DMS 273 (cell line): ENCODE measurements at regions not wholly inside any gene's neighbourhood (a gene's known extent, or its start where the extent isn't known, plus 50 kb on each side); places are given as distances from the start of the nearest gene placed in this dataset.

ENCODE experiments used
- DNase-seq: peaks from one replicate; lab custom pipeline; 2025; ENCODE audit not compliant: unreplicated experiment; lab: John Stamatoyannopoulos, UW

DNA sequence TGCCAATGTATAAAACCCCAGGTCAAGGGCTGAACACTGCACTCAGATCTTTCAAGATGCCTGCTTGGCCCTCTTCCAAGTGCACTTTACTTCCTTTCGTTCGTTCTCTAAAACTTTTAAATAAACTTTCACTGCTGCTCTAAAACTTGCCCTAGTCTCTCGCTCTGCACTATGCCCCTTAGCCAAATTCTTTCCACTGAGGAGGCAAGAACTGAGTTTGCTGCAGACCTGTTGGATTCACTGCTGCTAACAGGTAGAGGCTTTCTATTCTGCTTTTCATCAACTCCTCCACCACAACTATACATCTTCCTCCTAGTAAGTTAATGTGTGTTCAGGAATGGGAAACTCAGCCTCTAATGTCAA lies 467.9 kb downstream of the MBD2 start:
- no peak for DNase-seq

DNA sequence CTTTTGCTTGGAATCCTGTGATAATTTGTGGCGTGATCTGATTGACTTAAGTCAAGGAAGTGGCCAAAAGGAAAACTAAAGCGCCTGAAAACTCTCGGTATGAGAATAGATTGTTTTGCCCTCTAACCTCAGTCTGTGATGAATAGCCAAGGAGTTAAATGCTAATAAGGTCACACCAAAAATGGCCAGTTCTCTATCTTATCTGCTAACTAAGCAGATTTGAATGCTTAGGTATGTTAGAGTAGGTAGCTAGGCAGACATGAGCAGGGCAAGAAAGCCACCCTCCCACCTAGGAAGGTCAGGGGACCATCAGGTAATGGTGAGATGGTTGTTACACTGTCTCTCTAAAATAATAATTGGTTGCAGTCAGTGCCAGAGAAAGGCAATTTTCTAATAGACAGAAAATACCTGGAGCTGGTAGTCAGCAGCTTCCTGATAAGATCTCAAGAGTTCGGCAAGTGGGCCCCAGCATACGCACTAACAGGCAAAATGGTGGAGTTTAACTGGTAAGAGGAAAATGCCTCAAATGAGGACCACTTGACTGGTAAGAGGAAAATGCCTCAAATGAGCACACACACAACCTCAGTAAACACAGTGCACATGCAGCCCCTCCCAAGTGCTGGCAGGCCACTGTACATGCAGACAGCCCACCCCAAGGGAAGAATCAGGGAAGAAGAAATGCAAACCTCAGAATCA lies 468.4 kb downstream of the MBD2 start:
- DNase-seq = no peak

DNA sequence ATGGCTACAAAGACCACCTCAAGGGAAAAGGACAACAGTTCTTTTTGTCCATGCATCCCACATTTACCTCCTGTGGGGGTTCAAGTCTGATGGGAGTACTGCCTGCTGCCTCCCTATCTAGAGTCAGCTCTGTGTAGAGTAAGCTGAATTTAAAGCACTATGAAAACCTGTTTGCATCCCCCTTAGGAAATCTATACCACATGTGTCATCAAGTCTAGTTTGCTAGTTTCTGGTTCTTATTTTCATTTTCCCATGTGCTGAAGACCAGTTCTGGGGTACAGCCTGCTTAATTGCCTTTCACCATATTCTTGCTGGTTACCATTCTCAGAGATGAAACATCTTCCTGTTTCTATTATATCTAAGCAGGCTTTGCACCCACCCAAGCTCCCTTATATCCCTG lies 470.3 kb downstream of the MBD2 start:
- no peak for DNase-seq

DNA sequence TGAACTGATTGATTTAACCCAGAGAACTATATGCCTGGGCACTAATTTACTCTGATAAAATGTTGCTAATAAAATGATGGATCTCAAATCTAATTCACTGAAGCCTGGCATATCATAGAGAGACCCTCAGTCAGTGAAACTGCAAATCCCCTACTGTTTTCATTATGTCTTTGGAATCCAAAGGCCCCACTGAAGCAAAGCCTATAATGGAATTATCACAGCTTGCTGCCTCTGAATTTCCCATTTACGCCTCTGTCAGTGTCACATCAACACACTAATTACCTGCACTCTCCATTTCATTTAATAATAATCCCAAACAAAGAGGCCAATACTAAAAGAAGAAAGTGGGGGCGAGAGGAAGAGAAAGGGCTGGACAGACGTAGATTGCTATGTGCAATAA lies 470.9 kb downstream of the MBD2 start:
- DNase-seq = no peak

DNA sequence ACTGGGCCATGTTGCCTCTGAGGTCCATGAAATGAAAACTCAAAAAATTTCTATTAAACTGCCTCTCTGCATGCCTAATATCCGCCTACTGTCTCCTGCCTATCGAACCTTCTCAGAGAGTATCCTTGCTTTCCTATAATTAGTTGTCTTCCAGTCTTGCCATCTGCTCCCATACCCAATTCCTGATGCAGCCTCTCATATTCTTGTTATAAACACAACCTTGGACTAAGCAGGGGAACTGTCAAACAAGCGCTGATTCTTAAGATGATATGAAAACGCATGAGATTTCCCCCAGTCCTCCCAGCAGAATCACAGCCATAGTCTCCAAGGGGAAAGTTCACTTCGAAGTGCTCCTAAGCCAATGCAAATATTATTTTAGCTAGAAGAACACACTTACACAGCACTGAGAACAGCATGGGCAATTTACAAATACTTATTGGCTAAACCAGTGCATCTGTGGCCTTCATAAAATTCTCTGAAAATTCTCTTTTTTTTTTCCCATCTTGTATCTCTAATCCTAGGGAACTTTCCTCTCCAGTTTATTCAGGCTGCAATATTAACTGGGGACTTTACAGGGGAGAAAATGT lies 471.6 kb downstream of the MBD2 start:
- peak; percentile 27 for DNase-seq

DNA sequence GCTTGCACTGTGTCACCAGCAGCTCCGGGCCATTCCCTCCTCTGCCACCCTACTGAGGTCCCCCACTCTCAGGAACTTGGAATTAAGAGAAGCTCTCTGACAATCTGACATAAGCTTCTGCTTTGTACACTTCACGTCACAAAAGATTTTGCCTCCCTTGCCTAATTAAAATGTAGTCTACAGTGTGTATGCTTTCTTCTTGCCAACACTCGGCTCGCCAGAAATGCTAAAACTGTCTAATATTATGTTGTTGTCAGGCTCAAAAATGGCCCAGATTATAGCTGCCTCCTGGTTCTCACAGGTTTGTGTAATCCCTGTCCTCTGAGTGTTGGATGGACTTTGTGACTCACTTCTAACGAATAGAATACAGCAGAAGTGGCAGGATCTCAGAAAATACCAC lies 474.7 kb downstream of the MBD2 start:
- DNase-seq = no peak

DNA sequence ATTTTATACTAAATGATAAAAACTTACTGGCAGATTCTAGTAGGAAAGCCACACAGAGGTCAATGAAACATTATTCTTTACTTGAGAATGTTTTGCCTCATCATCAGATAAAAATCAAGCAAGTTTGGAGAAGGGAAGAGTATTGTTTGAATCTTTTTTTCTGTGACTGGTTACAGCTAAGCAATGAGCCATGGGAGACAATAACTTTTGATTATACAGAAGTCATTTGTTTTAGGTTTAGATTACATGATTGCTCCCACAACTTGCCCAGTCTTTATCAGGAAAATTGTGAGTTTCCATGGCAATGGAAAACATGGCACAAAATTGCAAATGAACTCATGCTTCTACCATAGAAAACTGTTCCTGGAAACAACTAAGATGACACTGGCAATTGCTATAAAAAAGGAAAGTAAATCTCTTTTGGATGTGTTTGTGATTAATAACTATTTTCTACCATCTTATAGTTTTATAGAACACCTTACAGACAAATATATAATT lies 476.8 kb downstream of the MBD2 start:
- no peak for DNase-seq

DNA sequence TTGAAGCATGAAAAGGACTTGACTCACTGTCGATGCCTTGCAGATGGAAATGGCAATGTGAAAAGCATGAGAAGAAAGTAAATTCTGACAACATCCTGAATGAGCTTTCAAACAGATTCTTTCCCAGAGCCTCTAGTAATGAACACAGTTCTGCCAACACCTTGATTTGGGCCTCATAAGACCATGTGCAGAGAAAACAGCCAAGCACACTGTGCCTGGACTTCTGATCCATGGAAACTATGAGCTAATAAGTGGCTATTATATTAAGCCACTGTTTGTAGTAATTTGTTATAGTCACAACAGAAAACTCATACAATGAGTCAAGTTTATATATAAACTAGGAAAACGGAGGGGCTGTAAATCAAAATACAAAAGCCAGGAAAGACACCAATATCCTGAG lies 477.3 kb downstream of the MBD2 start:
- no peak for DNase-seq

DNA sequence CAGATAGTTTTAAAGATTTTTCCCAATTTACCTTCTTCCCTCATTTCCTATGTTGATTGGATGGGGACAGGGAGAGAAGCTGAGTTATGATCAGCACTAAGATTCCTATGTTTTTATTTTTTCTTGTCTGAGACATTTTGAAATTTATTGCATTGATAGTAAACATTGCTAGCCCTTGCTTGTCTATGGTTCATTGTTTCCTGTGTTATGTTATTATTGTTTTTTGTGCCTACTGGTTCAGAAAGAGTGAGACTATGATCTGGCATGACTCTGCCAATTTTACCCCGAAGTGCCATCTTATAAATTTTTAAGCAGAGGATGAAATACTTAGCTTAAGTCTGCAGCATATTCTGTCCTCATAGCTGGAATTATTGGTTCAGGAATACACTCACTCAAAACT lies 478.5 kb downstream of the MBD2 start:
- DNase-seq = no peak

DNA sequence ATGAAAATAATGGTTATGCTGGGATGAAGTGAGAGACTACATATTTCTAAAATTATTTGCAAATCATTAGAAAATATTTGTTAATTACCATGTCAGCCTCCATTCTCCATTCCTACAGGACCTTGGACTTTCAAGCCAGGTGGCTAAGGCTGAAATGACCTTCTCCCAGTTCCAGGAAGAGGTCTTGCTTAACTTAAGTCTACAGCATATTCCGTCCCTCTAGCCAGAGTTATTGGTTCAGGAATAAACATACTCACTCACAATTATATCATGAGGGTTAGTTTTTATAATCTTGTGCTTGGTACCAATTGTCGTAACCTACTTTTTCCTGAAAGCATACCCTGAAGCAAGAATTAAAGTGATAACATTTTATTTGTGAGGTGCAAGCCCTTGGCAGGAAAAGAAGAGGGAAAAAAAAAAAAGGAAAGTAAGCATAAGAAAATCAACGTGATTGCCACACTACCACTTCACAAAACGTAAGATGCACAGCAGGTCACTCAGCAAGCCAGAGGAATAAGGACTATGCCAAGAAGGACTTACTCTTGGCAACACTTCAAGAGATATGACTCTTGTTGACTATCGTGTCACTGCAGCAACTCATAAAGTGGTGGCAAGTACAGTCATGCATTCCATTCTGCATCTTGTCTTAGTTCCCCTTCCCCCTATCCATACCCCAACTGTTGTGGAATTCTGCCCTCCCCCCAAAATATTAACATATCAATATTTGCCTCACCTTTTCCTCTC lies 479.1 kb downstream of the MBD2 start:
- DNase-seq = peak; percentile 26

DNA sequence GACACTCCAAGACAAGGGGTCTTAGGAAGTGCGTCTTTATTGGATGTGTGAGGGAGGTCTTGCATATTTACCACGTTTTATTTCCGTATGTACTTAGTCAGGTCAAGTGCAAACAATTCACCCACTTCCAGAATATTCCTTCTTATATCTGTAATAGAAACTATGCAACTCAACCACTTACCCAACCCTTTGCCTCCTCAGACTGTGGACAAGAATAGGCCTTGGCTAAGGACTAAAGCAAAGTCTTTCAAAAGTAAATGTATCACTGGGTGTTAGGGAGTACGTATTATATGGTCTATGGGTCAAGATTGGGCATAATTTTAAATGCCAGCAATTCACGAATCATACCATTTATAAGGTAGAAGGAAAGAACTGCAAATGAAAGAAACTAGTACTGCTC lies 484.8 kb downstream of the MBD2 start:
- no peak for DNase-seq

DNA sequence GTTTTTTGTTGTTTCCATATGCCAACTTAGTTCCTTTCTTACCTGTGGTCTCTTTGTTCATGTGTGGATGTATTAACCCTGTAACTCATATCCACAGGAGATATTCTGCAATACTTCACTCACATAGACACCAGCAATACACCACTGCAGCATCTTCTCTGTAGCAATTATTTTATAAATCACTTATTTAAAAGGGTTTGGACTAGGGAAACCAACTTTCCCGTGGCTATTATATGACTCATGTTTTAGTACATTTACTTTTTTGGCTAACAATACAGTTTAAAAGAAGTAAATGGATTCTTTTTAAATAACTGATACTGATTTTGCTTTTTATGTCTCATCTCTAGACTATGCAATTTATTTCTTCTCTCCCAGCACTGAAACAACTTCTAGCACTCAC lies 488.9 kb downstream of the MBD2 start:
- no peak for DNase-seq

DNA sequence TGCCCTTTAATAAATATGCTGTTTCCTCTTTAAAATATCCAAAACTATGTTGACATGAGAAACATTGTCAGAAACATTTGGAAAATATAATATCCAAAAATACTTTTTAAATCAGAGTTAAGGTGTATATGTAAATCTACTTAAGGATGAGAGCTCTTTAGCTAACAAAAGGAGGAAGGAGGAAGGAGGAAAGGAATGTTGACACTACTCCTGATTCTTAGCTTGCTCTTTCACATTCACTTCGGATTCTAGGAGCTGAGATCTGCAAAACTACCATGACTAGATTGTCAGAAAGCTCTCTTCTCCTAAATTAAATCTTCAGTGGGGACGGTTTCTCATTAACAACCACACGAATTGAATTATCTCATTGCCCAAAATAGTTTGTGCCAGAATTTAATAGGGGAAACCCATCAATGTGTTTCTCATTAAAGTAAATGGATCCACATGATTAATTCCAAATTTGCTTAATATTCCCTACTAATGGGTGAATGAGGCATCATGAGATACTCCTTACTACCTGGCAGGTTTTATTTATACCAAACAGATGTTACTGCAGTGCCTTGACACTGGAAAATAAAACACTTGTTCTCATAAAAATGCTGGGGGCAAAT lies 509.1 kb downstream of the MBD2 start:
- no peak for DNase-seq

DNA sequence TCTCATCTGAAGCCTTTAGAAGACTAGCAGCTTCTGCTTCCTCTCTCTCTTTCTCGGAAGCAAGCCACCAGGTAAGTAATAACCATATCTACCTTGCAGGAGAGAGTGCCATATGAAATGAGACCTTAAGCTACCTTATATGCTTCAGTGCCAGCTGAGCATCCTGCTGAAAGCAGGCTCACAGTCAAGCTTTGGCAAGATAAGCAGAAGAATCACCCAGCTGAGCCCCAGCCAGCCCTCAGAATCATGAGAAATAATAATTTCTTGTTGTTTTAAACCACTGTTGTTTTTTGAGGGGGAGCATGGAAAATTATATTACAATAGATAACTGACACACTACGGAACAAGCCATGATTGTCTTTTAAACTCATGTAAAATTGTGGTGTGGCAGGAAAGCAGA lies 514.4 kb downstream of the MBD2 start:
- no peak for DNase-seq

DNA sequence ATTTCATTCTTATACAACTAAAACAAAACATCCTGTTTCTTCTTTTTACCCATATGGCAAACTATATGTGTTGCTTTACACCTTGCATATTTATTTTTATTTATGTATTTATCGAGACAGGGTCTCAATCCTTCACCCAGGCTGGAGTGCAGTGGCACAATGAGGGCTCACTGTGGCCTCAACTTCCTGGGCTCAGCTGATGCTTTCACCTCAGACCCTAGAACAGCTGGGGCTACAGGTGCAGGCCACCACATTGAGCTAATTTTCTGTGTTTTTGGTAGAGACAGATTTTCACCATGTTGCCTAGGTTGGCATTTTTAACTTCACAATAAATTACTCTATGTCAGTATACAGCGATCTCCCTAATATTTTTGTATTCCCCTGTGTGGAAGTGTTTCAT lies 522.0 kb downstream of the MBD2 start:
- no peak for DNase-seq

DNA sequence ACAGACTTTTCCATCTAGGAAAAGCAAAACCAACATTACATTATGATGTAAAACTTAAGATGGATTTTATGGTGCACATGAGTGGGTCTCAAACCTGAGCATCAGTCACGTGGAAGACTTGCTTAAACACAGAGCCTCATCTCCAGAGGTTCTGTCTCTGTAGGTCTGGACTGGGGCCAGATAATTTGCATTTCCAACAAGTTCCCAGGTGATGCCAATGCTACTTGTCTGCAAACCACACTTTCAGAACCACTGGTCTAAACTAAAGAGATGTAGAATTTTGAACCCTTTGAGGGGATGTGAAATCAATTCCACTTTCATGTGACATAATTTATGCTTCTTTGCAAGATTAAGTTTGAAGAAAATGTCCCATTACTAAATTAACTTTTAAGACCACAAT lies 522.8 kb downstream of the MBD2 start:
- no peak for DNase-seq

DNA sequence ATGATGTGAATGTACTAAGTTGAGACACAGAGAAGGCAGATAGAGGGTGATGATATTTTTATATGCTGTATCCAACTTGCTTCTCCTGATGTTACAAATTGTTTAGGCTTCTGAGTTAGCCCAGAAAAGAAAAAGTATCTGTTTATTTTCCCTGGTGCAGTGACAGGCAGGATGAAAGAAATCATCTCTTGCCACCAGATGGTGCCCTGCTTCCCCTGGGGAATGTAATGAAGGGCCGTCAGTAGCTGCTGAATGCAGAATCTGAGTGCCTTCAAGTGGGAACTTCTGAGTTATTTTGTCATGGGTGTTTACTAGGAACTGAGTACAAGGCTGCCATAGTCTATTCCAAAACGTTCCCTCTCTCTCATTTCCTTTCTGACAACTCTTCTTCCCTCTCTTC lies 525.6 kb downstream of the MBD2 start:
- peak; percentile 84 for DNase-seq

DNA sequence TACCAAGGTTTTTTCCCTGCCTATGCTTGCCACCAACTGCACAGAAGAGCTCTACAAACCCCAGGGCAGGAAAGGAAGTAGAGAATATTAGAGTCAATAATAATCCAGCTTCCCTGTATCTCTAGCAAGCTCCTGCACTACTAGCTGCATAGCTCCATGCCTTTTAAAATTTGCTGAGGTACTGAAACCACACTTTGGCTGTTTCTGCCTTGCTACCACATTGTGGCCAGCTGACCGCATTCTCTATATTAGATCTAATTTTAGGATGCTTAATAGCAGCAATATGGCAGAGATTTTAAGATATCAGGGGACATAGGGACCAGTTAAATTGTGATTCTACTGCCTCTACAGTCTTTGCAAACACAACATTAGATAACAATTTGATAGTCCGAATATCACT lies 534.6 kb downstream of the MBD2 start:
- DNase-seq = no peak

DNA sequence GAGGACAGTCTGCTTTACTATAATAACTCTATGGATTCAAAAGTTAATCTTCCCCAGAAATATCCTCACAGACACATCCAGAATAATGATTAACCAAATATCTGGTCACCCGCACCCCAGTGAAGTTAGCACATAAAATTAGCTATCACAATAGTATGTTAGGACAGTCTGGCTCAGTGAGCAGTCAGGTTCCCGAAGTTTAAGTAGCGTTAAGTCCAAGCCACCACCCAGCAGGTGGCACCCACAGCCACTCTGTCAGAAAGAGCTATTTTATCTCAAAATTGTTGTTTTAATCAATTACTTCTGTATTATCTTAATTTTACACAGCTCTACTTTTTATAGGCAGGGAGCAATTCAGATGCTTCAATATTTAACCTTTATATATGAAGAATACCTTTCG lies 537.5 kb downstream of the MBD2 start:
- DNase-seq = no peak

DNA sequence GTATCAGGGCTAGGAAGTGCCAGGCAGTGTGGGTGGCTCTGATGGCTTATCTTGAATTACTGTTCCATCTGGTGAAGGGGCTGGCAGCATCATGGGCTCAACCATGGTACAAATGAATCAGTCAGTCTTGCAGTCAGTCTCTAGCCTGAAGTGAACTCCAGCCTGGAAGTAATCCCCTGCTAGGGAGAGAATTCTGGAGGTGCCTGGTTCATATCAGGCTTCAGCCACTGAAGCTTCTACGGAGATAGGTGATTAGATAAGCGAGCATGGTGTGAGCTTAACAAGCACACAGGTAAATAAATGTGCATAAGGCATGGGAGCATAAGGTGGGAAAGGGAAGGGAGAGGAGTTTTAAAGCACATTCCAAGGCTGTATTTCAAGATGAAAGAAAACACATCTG lies 541.7 kb downstream of the MBD2 start:
- peak; percentile 15 for DNase-seq

DNA sequence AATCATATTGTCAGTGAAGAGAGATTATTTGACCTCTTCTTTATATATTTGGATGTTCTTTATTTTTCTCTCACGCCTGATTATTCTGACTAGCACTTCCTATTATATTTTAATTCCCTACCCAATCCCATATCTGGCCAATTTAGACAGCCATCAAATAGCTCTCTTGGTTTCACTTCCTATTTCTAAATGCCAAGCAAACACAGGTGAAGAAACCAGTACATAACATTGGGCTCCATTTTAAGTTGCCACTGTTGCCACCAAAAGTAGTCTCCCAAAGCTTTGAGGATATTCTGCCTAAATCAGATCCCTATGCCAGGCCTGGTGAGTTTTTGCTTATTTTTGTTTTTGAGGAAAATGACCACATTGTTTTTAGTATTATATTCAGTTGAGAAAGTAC lies 547.0 kb downstream of the MBD2 start:
- no peak for DNase-seq

DNA sequence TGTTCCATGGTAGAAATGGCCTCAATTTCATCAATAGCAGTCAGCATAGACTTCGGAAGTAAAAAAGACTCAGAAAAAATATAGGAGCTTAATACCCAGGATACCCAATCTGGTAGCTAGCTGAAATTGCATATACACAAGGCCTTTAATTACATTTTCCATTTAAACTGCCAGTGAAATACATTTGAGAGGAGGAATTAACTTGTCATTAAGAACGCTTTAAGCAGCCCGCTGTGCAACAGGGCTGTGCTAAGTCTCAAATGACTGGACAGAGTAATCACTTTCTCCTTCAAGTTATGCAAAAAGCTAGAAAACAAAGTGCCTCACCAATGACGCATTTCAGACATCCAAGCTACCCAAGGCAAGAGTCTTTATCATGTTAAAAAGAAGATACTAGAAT lies 558.8 kb downstream of the MBD2 start:
- no peak for DNase-seq
